Sciatic nerve (tissue), 2 donors: ENCODE measurements at regions not wholly inside any gene's neighbourhood (a gene's known extent, or its start where the extent isn't known, plus 50 kb on each side); places are given as distances from the start of the nearest gene placed in this dataset.

Experiments
- ATAC-seq: fragments of 200-7000 bp; cut with Tn5 transposase; one replicate; pipeline ENCODE4 v1.9.1; 2020; ENCODE audit warnings: mild to moderate bottlenecking, moderate library complexity
- DNase-seq: peaks from one replicate; pipeline ENCODE4 v3.0.0-alpha.2; 2020; ENCODE audit warnings: low spot score
- intact Hi-C: fragments of 100-400 bp; cut with DNase I; formaldehyde crosslinking; loops from one replicate; pipeline ENCODE4 v1.14.2; 2022
- donor health status: DM: no; HTN: no; CAD: no.
- donor health status: DM: no; HTN: no; CAD: no.

DNA sequence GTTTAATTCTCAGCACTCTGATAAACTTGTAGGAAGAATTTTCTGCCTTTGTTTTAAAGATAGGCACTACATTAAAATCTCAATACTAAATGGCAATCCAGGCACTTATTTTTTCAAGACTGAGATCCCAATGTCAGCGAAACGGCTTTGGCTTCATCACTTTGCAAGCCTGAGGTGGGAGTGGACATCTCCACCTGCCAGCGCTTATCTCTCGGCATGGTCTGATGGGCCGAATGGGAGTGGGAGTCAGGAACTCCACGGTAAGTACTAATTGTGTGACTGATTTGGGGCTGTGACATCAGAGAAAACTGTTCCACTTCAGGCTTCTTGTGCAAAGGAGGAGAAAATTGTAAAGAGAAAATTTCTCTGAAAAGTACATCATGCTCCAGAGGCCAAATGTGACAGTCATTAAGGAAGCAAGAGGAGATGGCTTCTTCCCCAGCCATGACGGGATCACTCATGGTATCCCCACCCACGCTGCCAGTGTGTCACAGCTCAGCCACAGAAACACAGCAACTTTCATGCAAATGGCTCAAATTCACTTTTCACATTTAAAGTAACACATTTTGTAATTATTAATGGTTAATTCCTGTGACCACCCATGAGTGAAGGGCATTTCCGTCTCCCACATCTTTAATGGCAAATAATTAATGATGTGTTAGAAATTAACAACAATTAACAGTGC lies 385.5 kb upstream of the HNRNPA3 start:
- ATAC-seq (no peak), DNase-seq (no peak)
- intact Hi-C loops: no loop called here

DNA sequence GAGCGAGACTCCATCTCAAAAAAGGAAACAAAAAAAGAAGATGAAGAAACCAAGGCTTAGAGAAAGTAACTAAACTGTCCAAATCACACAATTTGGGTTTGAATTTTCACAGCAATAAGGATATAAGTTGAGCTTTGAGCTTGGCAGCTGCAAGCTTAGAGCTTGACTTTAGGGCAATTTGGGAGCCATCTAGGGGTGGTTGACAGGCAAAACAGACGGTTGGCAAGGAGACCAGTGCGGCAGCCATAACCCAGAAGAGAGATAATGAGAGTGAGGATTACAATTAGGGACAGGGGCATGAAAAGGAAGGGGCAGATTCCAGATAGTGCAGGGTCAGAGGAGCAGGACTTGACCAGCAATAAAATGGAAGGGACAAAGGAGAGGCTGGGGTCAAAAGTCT lies 382.2 kb upstream of the HNRNPA3 start:
- intact Hi-C loops: no loop called here
- no peak for DNase-seq
- ATAC-seq: no peak

- no peak for ATAC-seq
- intact Hi-C loops: no loop called here
- DNase-seq: no peak
Measured at GRCh38 chr2:176832086-176832485, 380.5 kb upstream of the HNRNPA3 start.

DNA sequence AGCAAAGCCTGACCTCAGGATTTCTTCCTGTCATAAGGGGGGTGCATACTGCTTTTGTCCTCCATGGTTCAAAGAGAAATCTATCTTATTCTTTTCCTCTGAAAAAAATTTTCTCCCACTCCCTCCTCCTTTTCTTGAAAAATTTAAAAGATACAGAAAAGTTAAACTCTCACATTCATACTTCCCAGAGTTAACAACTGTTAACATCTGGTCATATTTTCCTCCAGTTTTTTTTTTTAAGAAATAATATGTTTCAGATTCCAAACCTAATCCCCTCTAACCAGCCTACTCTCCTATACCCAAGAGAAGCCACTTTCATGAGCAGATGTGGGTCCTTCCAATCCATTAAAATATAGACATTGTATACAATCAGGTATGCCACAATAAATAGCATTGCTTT lies 378.9 kb upstream of the HNRNPA3 start:
- DNase-seq: no peak
- intact Hi-C loops: no loop called here
- ATAC-seq: no peak

DNA sequence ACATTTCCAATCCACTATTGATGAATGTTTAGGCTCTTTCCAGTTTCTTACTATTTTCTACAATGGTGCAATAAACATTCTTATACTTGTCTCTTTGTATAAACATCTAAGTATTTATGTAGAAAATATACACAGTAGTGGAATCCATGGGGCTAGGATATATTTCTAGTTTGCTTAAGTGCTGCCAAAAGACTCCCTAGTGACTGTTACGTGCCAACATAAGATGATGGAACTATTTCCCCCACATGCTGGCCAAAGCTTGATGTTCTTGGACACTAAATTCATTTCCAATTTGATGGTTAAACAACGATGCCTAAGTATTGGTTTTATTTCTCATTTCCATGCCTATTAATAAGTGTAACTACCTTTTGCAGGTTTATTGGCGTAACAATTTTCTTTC lies 378.4 kb upstream of the HNRNPA3 start:
- DNase-seq: no peak
- no peak for ATAC-seq
- intact Hi-C loops: no loop called here

GRCh38 chr2:176843208-176843607 lies 369.4 kb upstream of the HNRNPA3 start:
- ATAC-seq: no peak
- intact Hi-C loops: no loop called here
- no peak for DNase-seq

DNA sequence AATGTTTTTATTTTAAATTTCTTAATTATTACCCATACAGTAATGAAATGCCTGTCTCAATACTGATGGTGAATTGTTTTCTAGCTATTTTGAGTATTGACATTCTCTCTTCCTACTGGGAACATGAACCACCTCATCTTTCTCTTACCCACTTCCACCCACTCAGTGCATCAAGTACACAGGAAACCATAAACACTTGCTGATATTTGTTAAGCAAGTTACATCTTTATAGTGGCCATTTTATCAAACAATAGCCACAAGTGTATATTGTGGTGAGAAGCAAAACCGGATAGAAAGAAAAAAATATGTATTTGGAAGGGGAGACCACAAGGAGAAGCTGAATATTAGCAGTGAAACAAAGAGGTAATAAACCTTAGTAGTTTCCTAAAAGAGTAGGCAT lies 368.1 kb upstream of the HNRNPA3 start:
- no peak for ATAC-seq
- intact Hi-C loops: no loop called here

GRCh38 chr2:176845718-176846117 lies 366.9 kb upstream of the HNRNPA3 start:
- intact Hi-C loops: no loop called here
- ATAC-seq (no peak), DNase-seq (no peak)

More for the DNA sequence above, 368.1 kb upstream of the HNRNPA3 start:
- DNase-seq: no peak

GRCh38 chr2:176847575-176847974 lies 365.0 kb upstream of the HNRNPA3 start:
- ATAC-seq (no peak), DNase-seq (no peak)
- intact Hi-C loops: no loop called here

GRCh38 chr2:176848844-176849243 lies 363.8 kb upstream of the HNRNPA3 start:
- no peak for DNase-seq
- no peak for ATAC-seq
- intact Hi-C loops: no loop called here

DNA sequence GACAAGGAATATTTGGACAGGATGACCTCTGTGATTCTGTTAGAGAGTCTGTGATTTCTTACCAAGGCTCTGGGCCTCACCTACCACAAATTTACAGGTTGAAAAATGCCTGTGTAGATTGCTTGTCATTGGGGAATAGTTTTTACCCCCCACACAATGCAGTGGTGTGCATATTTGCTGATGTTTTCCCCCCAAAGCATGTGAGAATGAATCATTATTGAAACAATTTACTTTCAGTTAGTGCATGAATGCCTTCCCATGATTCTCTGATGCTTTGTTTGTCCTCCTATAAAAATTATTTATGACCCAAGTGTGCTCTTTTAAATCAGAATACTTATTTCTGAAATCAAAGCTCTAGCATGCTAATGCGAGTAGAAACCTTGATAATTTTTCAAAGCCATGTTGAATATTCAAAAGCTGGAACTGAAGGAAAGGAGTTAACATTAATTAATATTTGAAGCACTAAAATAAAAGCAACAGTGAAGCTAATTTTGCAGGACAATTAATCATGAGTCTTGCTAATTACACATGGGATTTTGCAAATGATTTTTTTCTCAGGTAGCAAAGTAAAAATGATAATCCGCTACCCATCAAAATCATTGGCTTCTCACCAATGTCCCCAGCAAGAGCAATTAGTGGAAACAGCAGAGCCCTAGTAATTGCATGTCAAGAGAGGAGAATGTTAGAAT lies 361.2 kb upstream of the HNRNPA3 start:
- ATAC-seq (no peak), DNase-seq (no peak)
- intact Hi-C loops: no loop called here

DNA sequence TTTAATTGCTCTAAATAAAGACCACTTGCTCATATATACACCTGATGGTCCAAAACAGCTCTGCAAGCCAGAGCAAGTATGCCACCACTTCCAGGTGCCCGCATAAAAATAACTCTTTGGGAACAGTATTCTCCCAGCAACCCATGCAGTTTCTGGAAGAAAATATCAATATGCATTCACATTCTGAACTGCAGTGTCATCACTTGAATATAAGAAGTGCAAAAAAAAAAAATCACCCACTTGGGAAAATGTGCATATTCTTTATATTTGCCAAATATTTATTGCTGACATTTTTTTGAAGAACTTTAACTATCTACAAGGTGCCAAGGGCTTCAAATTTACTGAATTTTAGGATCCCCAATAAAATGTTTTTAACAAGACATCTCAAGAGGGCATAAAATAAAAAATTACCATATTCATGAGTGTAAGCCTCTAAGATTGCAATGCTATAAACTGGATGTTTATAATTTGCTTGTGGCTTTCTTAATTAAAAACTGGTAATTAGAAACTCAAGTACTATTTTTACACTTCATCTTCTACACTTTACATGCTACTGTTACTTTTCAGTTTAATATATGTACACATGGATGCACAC lies 360.6 kb upstream of the HNRNPA3 start:
- DNase-seq: no peak
- ATAC-seq: no peak

DNA sequence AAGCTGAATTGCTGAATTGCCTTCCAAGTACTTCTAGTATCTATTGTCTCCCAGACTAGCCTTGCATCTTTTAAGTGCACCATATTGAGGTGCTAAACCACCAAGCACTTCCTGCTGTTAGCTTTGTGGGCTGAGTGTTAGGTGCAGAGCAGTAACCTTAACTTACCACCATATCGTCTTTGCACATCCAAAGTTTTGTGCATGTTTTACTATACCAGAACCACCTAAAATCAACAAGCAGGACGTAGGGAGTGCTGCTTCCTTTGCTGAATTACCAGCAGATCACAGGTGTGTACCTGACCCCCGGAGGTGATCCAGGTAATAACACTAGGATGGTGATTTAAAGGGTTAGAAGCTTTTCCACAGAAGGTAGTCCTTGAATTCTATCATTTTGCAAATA lies 359.9 kb upstream of the HNRNPA3 start:
- intact Hi-C loops: no loop called here
- no peak for ATAC-seq
- no peak for DNase-seq

More for the DNA sequence above, 360.6 kb upstream of the HNRNPA3 start:
- intact Hi-C loops: no loop called here

DNA sequence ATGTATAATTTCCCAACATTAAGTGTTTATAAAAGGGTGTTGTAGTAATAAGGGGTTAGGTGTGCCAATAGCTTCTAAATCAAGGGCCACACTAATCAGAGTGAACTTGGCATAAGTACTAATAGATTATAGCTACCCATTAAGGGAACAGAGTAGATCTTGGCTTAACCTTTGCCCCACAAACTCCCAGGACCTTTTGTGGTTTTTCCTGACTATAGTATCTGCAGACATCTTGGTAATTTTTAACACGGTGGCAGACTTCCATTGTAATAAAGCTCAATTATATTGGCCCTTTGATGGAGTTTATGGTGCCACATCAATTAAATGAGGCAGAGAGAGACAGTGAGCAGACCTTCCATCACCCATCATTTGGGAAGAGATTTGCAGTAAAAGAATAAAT lies 358.5 kb upstream of the HNRNPA3 start:
- intact Hi-C loops: no loop called here
- DNase-seq: no peak
- ATAC-seq: no peak

GRCh38 chr2:176854878-176855277 lies 357.7 kb upstream of the HNRNPA3 start:
- ATAC-seq: no peak
- no peak for DNase-seq
- intact Hi-C loops: no loop called here

GRCh38 chr2:176856683-176857082 lies 355.9 kb upstream of the HNRNPA3 start:
- intact Hi-C loops: no loop called here
- no peak for DNase-seq
- ATAC-seq: no peak

GRCh38 chr2:176865336-176865735 lies 347.3 kb upstream of the HNRNPA3 start:
- ATAC-seq: no peak
- DNase-seq: no peak
- intact Hi-C loops: no loop called here

GRCh38 chr2:176872406-176872805 lies 340.2 kb upstream of the HNRNPA3 start:
- ATAC-seq (no peak), DNase-seq (no peak)
- intact Hi-C loops: no loop called here

DNA sequence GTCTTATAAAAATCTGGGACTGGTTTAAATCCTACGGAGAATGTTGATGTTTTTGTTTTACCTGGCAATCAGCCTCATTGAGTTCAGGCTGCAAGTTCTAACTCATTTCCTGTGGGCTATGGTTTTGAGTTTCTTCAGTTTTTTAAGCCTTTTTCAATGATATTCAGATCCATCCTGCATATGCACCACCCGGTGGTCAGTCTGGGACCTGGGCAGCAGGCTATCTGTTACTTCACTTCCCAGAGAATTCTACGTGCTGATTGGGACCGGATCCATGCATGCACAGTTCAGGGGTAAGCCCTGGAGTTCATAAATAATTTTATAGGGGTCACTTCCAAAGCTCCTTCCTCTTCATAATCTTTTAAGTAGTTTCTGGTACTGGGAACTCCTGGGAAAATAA lies 339.2 kb upstream of the HNRNPA3 start:
- DNase-seq (no peak), ATAC-seq (no peak)

GRCh38 chr2:176876493-176877103 lies 336.0 kb upstream of the HNRNPA3 start:
- no peak for DNase-seq
- ATAC-seq: no peak
- intact Hi-C loops: no loop called here

More for the DNA sequence above, 339.2 kb upstream of the HNRNPA3 start:
- intact Hi-C loops: no loop called here
